H1 (cell line): ENCODE measurements at regions not wholly inside any gene's neighbourhood (a gene's known extent, or its start where the extent isn't known, plus 50 kb on each side); places are given as distances from the start of the nearest gene placed in this dataset.

Experiments used
- CTCF ChIA-PET: fragments of 300-600 bp; sonication (Branson Sonifier 250); formaldehyde crosslinking; loops from one replicate; lab custom pipeline; 2021; ENCODE audit not compliant: partially characterized antibody; lab: Charles Lee
- POLR2A ChIA-PET: fragments of 300-600 bp; sonication (Branson Sonifier 250); formaldehyde crosslinking; loops from one replicate; lab custom pipeline; 2021; ENCODE audit warnings: inconsistent platforms; ENCODE audit not compliant: partially characterized antibody; lab: Charles Lee
- DNase-seq, 2 experiments: peaks; one replicate each; pipeline versions ENCODE4 v3.0.0 to v3.0.0-alpha.2; 2010 to 2022; ENCODE audit warnings: low spot score in 2 of 2, low read depth in 1 of 2, mixed read lengths in 1 of 2
- FAIRE-seq: peaks from 2 replicates; lab custom pipeline; 2011; peaks lifted over from hg19 to GRCh38; lab: Jason Lieb, UNC
- H2AFZ ChIP-seq: 2 replicates; pipeline ENCODE4 v1.8.1; 2012; ENCODE audit warnings: low read length, inconsistent platforms
- H2AK5ac ChIP-seq: 2 replicates; pipeline ENCODE4 v1.6.1; 2013; ENCODE audit warnings: low read depth, low read length
- H2BK120ac ChIP-seq: replicated peaks from 2 replicates; pipeline ENCODE3; 2013; ENCODE audit warnings: low read depth, low read length, inconsistent platforms
- H2BK12ac ChIP-seq: 2 replicates; pipeline ENCODE4 v1.6.1; 2013; ENCODE audit warnings: low read depth, low read length
- H2BK15ac ChIP-seq: 2 replicates; pipeline ENCODE4 v1.6.1; 2013; ENCODE audit warnings: low read length
- H2BK20ac ChIP-seq: 2 replicates; pipeline ENCODE4 v1.6.1; 2013; ENCODE audit warnings: low read length
- H2BK5ac ChIP-seq: 2 replicates; pipeline ENCODE4 v1.6.1; 2013; ENCODE audit warnings: low read depth, low read length
- H3K14ac ChIP-seq: 2 replicates; pipeline ENCODE4 v1.6.1; 2013; ENCODE audit warnings: inconsistent platforms; ENCODE audit not compliant: insufficient read length
- H3K18ac ChIP-seq: 2 replicates; pipeline ENCODE4 v1.6.1; 2013; ENCODE audit warnings: low read length; ENCODE audit errors: extremely low read depth
- H3K23ac ChIP-seq: 2 replicates; pipeline ENCODE4 v1.6.1; 2013; ENCODE audit warnings: inconsistent platforms; ENCODE audit not compliant: insufficient read length
- H3K23me2 ChIP-seq: 2 replicates; pipeline ENCODE4 v1.6.1; 2013; ENCODE audit warnings: low read depth, low read length
- H3K27ac ChIP-seq: 2 replicates; pipeline ENCODE4 v1.6.1; 2011; ENCODE audit warnings: low read depth, low read length, inconsistent platforms
- H3K27me3 ChIP-seq, 4 experiments: replicated peaks in 1 of 4; 1 replicate in 1 of 4; 2 replicates in 3 of 4; pipeline versions ENCODE4 v1.6.1 to v1.8.1; 2011 to 2013; ENCODE audit warnings: low read length in 3 of 4, mild to moderate bottlenecking in 3 of 4, inconsistent platforms in 2 of 4, mixed read lengths in 2 of 4, moderate library complexity in 1 of 4; ENCODE audit not compliant: control insufficient read depth in 3 of 4, insufficient read depth in 3 of 4; ENCODE audit errors: extremely low read depth in 1 of 4
- H3K36me3 ChIP-seq, 4 experiments: 2 replicates each; pipeline versions ENCODE4 v1.6.1 to v1.8.1; 2011 to 2013; ENCODE audit warnings: mild to moderate bottlenecking in 4 of 4, low read length in 3 of 4, moderate library complexity in 2 of 4, control low read depth in 1 of 4, inconsistent platforms in 1 of 4; ENCODE audit not compliant: insufficient read depth in 4 of 4, control insufficient read depth in 2 of 4
- H3K4ac ChIP-seq: replicated peaks from 2 replicates; pipeline ENCODE3; 2013; ENCODE audit warnings: low read length, low read depth, mixed read lengths, inconsistent platforms; ENCODE audit not compliant: insufficient read length
- H3K4me1 ChIP-seq, 4 experiments: replicated peaks in 1 of 4; 1 replicate in 1 of 4; 2 replicates in 3 of 4; pipeline versions ENCODE4 v1.6.1 to v1.8.1; 2011 to 2013; ENCODE audit warnings: low read length in 3 of 4, inconsistent platforms in 2 of 4, mixed read lengths in 1 of 4; ENCODE audit not compliant: insufficient read depth in 4 of 4, control insufficient read depth in 3 of 4
- H3K4me2 ChIP-seq, 2 experiments: 2 replicates each; pipeline versions ENCODE4 v1.6.1 to v1.8.1; 2011 to 2013; ENCODE audit warnings: low read depth in 2 of 2, low read length in 2 of 2, control low read depth in 1 of 2, inconsistent platforms in 1 of 2, mild to moderate bottlenecking in 1 of 2; ENCODE audit not compliant: insufficient read depth in 1 of 2
- H3K4me3 ChIP-seq, 4 experiments: fragments of 200-600, 300-600 bp in 1 of 4; sonication (generic), shearing (Covaris generic), sonication (Bioruptor Twin) in 1 of 4; 2 replicates each; pipeline versions ENCODE4 v1.5.1 to v1.8.1; 2011 to 2016; ENCODE audit warnings: low read length in 4 of 4, low read depth in 3 of 4, control low read depth in 2 of 4, inconsistent platforms in 2 of 4, mild to moderate bottlenecking in 2 of 4, mixed read lengths in 1 of 4, moderate library complexity in 1 of 4; ENCODE audit not compliant: insufficient read depth in 2 of 4; ENCODE audit errors: extremely low read depth in 1 of 4
- H3K56ac ChIP-seq: replicated peaks from 2 replicates; pipeline ENCODE3; 2013; ENCODE audit warnings: low read depth, mild to moderate bottlenecking, mixed read lengths, low read length, inconsistent platforms; ENCODE audit not compliant: insufficient read length
- H3K79me1 ChIP-seq: 2 replicates; pipeline ENCODE4 v1.6.1; 2013; ENCODE audit warnings: low read depth, low read length, control low read depth
- H3K79me2 ChIP-seq, 2 experiments: 2 replicates each; pipeline versions ENCODE4 v1.6.1 to v1.8.1; 2012 to 2013; ENCODE audit warnings: low read length in 2 of 2, mild to moderate bottlenecking in 2 of 2, inconsistent platforms in 1 of 2; ENCODE audit not compliant: insufficient read depth in 2 of 2, control insufficient read depth in 1 of 2
- H3K9ac ChIP-seq, 4 experiments: replicated peaks in 1 of 4; 1 replicate in 1 of 4; 2 replicates in 3 of 4; pipeline versions ENCODE4 v1.6.1 to v1.8.1; 2011 to 2013; ENCODE audit warnings: low read depth in 3 of 4, low read length in 3 of 4, control low read depth in 2 of 4, mild to moderate bottlenecking in 2 of 4, moderate library complexity in 2 of 4, inconsistent platforms in 1 of 4; ENCODE audit errors: extremely low read depth in 1 of 4
- H3K9me3 ChIP-seq, 2 experiments: 2 replicates each; pipeline versions ENCODE4 v1.6.1 to v1.8.1; 2012 to 2013; ENCODE audit warnings: mild to moderate bottlenecking in 2 of 2, moderate library complexity in 2 of 2, control low read depth in 1 of 2, inconsistent platforms in 1 of 2, low read depth in 1 of 2, low read length in 1 of 2, mixed read lengths in 1 of 2; ENCODE audit not compliant: insufficient read depth in 2 of 2
- H4K20me1 ChIP-seq, 2 experiments: replicated peaks in 1 of 2; 2 replicates each; pipeline versions ENCODE3 to v1.8.1; 2011 to 2013; ENCODE audit warnings: inconsistent platforms in 2 of 2, low read length in 2 of 2, mild to moderate bottlenecking in 1 of 2; ENCODE audit not compliant: insufficient read depth in 2 of 2, control insufficient read depth in 1 of 2
- H4K5ac ChIP-seq: 2 replicates; pipeline ENCODE4 v1.6.1; 2013; ENCODE audit warnings: low read length, low read depth, mixed read lengths, inconsistent platforms; ENCODE audit not compliant: insufficient read length
- H4K8ac ChIP-seq: 2 replicates; pipeline ENCODE4 v1.8.0; 2013; ENCODE audit warnings: mild to moderate bottlenecking, moderate library complexity, low read length, inconsistent platforms; ENCODE audit not compliant: insufficient read depth; ENCODE audit errors: extremely low read depth
- H4K91ac ChIP-seq: replicated peaks from 2 replicates; pipeline ENCODE3; 2013; ENCODE audit warnings: low read length, mixed read lengths, inconsistent platforms; ENCODE audit not compliant: insufficient read length
- BCL11A ChIP-seq, 2 experiments: IDR thresholded peaks; one replicate each; pipeline ENCODE4 v1.6.1; 2011; ENCODE audit warnings: low read depth in 2 of 2, low read length in 2 of 2, mild to moderate bottlenecking in 2 of 2
- CHD2 ChIP-seq: IDR thresholded peaks from 2 replicates; pipeline ENCODE4 v1.6.1; 2012; ENCODE audit warnings: low read length, improper control_type of control experiment
- GTF2F1 ChIP-seq: IDR thresholded peaks from 2 replicates; pipeline ENCODE4 v1.6.1; 2012; ENCODE audit warnings: low read depth, low read length, improper control_type of control experiment, borderline replicate concordance
- KDM1A ChIP-seq: fragments of 200-600, 300-600 bp; sonication (generic); IDR thresholded peaks from 2 replicates; pipeline ENCODE4 v1.7.1; 2016; ENCODE audit warnings: mild to moderate bottlenecking, low read length, borderline replicate concordance
- PHF8 ChIP-seq: fragments of 200-600 bp; sonication (generic); conservative IDR thresholded peaks from 2 replicates; pipeline ENCODE4 v1.7.1; 2012; ENCODE audit warnings: low read depth, mild to moderate bottlenecking, inconsistent platforms, low read length, moderate library complexity
- SUZ12 ChIP-seq: fragments of 200-600 bp; sonication (generic); IDR thresholded peaks from 2 replicates; pipeline ENCODE4 v1.6.1; 2012; ENCODE audit warnings: mild to moderate bottlenecking, inconsistent platforms, low read length, moderate library complexity, mixed read lengths
- ZNF274 ChIP-seq: IDR thresholded peaks from 2 replicates; pipeline ENCODE4 v1.7.0; 2012; ENCODE audit warnings: low read length, borderline replicate concordance; ENCODE audit errors: extremely low read depth
- TF ChIP-seq, protein P1 (sequence below): IDR thresholded peaks from 2 replicates; pipeline ENCODE4 v1.6.1; 2011; ENCODE audit warnings: low read length, improper control_type of control experiment
- TF ChIP-seq, protein P2 (sequence below): IDR thresholded peaks from 2 replicates; pipeline ENCODE4 v1.6.1; 2012; ENCODE audit warnings: inconsistent platforms

DNA sequence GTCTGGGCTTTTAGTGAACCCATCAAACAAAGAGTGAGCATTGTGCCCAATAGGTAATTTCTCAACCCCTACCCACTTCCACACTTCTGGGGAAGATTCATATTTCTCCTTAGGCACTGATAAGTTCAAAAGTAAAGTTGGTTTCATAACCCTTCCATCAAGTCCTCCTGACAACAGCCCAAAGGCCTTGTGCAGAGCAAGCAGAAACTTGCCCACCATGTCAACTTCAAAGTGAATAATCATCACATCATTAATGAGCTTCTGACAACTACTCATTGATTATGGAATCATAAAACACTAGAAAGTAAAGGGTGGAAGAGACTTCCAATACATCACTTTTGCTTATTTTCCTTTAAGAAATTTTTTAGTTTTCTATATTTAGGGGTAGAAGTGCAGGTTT, 163.3 kb upstream of the HSFY2 start:
- no peak overlapping the region for H3K18ac ChIP-seq
- no peak for TF ChIP-seq SUZ12
- no peak for TF ChIP-seq BCL11A (IDR thresholded peaks at IDR 0.05; ENCODE audit: low read depth in 2 of 2, low read length in 2 of 2)
- TF ChIP-seq GTF2F1 = no peak
- no peak for TF ChIP-seq KDM1A
- no peak for TF ChIP-seq PHF8
- no peak for TF ChIP-seq CHD2
- TF ChIP-seq, protein P1, sequence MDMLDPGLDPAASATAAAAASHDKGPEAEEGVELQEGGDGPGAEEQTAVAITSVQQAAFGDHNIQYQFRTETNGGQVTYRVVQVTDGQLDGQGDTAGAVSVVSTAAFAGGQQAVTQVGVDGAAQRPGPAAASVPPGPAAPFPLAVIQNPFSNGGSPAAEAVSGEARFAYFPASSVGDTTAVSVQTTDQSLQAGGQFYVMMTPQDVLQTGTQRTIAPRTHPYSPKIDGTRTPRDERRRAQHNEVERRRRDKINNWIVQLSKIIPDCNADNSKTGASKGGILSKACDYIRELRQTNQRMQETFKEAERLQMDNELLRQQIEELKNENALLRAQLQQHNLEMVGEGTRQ = no peak
- no peak for TF ChIP-seq ZNF274
- TF ChIP-seq, protein P2, sequence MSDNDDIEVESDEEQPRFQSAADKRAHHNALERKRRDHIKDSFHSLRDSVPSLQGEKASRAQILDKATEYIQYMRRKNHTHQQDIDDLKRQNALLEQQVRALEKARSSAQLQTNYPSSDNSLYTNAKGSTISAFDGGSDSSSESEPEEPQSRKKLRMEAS = no peak
- TF ChIP-seq, all 59 proteins: peak for 0
- Histone ChIP-seq H4K91ac (no peak overlapping the region), H4K20me1 (no peaks in the 10 kb centered on the region), H3K23ac (no peak overlapping the region), H3K9ac (no peak overlapping the region), H2BK120ac (no peak overlapping the region), H2BK5ac (no peak overlapping the region), H3K4ac (no peak overlapping the region), H3K27ac (no peak overlapping the region), H3K36me3 (no peaks in the 10 kb centered on the region), H3K56ac (no peak overlapping the region), H2AFZ (no peak overlapping the region), H3K79me2 (no peaks in the 10 kb centered on the region), H3K79me1 (no peaks in the 10 kb centered on the region), H2BK20ac (no peak overlapping the region), H3K9me3 (no peaks in the 10 kb centered on the region), H2BK15ac (no peak overlapping the region), H2AK5ac (no peak overlapping the region), H4K8ac (no peak overlapping the region), H3K14ac (no peak overlapping the region), H3K4me3 (no peak overlapping the region), H3K4me1 (no peaks in the 10 kb centered on the region), H4K5ac (no peak overlapping the region), H3K23me2 (no peaks in the 10 kb centered on the region), H2BK12ac (no peak overlapping the region), H3K4me2 (no peak overlapping the region), H3K27me3 (no peaks in the 10 kb centered on the region)
- CTCF ChIA-PET = no interaction called here
- POLR2A ChIA-PET = no interaction called here
- no peak for FAIRE-seq
- no peak for DNase-seq
